ENCODE measurements at regions not wholly inside any gene's neighbourhood (a gene's known extent, or its start where the extent isn't known, plus 50 kb on each side); places are given as distances from the start of the nearest gene placed in this dataset.

- TF ChIP-seq CTCF (conservative IDR thresholded peaks at IDR 0.05; ENCODE audit: low read length), result no peak
- DNase-seq (ENCODE audit: low read depth), result no peak
- H3K4me3 ChIP-seq (ENCODE audit: low read length), result no peak overlapping the region
These were observed 271.4 kb downstream of the ZEB2 start for GRCh38 chr2:144248350-144249034.

- DNase-seq (ENCODE audit: low read depth), result no peak
- no peak for TF ChIP-seq CTCF (conservative IDR thresholded peaks at IDR 0.05; ENCODE audit: low read length)
- H3K4me3 ChIP-seq (ENCODE audit: low read length), result no peak overlapping the region
These were observed 275.0 kb downstream of the ZEB2 start for GRCh38 chr2:144244938-144245337.

GRCh38 chr2:144242311-144242710 is 277.6 kb downstream of the ZEB2 start:
- TF ChIP-seq CTCF (conservative IDR thresholded peaks at IDR 0.05; ENCODE audit: low read length), result no peak
- DNase-seq (ENCODE audit: low read depth), result no peak
- no peak overlapping the region for H3K4me3 ChIP-seq (ENCODE audit: low read length)

- H3K4me3 ChIP-seq (ENCODE audit: low read length), result no peak overlapping the region
- DNase-seq (ENCODE audit: low read depth), result no peak
- TF ChIP-seq CTCF (conservative IDR thresholded peaks at IDR 0.05; ENCODE audit: low read length), result no peak
These were observed 278.1 kb downstream of the ZEB2 start for GRCh38 chr2:144241801-144242200.

GRCh38 chr2:144240656-144241339 is 279.1 kb downstream of the ZEB2 start:
- no peak overlapping the region for H3K4me3 ChIP-seq (ENCODE audit: low read length)
- no peak for DNase-seq (ENCODE audit: low read depth)
- no peak for TF ChIP-seq CTCF (conservative IDR thresholded peaks at IDR 0.05; ENCODE audit: low read length)

- DNase-seq (ENCODE audit: low read depth), result no peak
- H3K4me3 ChIP-seq (ENCODE audit: low read length), result no peak overlapping the region
- TF ChIP-seq CTCF (conservative IDR thresholded peaks at IDR 0.05; ENCODE audit: low read length), result no peak
These were observed 280.2 kb downstream of the ZEB2 start for GRCh38 chr2:144239726-144240125.

GRCh38 chr2:144239306-144239705 is 280.6 kb downstream of the ZEB2 start:
- TF ChIP-seq CTCF (conservative IDR thresholded peaks at IDR 0.05; ENCODE audit: low read length), result no peak
- no peak for DNase-seq (ENCODE audit: low read depth)
- H3K4me3 ChIP-seq (ENCODE audit: low read length), result no peak overlapping the region
